Loucy (cell line): ENCODE measurements at regions not wholly inside any gene's neighbourhood (a gene's known extent, or its start where the extent isn't known, plus 50 kb on each side); places are given as distances from the start of the nearest gene placed in this dataset.

Source experiments
- H2AFZ ChIP-seq: fragments of 200-600 bp; sonication (generic); 2 replicates; pipeline ENCODE4 v1.6.0; 2016; ENCODE audit warnings: antibody characterized with exemption, mild to moderate bottlenecking, low read length, moderate library complexity
- H3F3A ChIP-seq: fragments of 200-600 bp; 2 replicates; pipeline ENCODE4 v1.6.0; 2016; ENCODE audit warnings: antibody characterized with exemption, low read depth, mild to moderate bottlenecking
- H3K27me3 ChIP-seq: fragments of 200-600 bp; sonication (generic); 2 replicates; pipeline ENCODE4 v1.6.1; 2014; ENCODE audit warnings: low read length, mild to moderate bottlenecking; ENCODE audit not compliant: insufficient read depth, poor library complexity, severe bottlenecking
- H3K36me3 ChIP-seq: fragments of 200-600 bp; sonication (generic); 2 replicates; pipeline ENCODE4 v1.6.1; 2016; ENCODE audit warnings: low read length; ENCODE audit not compliant: insufficient read depth
- H3K4me1 ChIP-seq: fragments of 200-600 bp; sonication (generic); 2 replicates; pipeline ENCODE4 v1.5.1; 2014; ENCODE audit warnings: low read length, mild to moderate bottlenecking; ENCODE audit not compliant: insufficient read depth, poor library complexity, severe bottlenecking
- H3K4me2 ChIP-seq: fragments of 200-600 bp; sonication (generic); 2 replicates; pipeline ENCODE4 v1.6.0; 2014; ENCODE audit warnings: antibody characterized with exemption, low read length, low read depth, mild to moderate bottlenecking; ENCODE audit not compliant: poor library complexity, severe bottlenecking
- H3K4me3 ChIP-seq: fragments of 200-600 bp; sonication (generic); 2 replicates; pipeline ENCODE4 v1.5.1; 2014; ENCODE audit warnings: low read length, mild to moderate bottlenecking, mixed read lengths; ENCODE audit not compliant: poor library complexity, severe bottlenecking
- H3K79me2 ChIP-seq: fragments of 200-600 bp; sonication (generic); 2 replicates; pipeline ENCODE4 v1.6.1; 2014; ENCODE audit warnings: low read length; ENCODE audit not compliant: insufficient read depth
- H3K9ac ChIP-seq: fragments of 200-600 bp; sonication (generic); 2 replicates; pipeline ENCODE4 v1.6.0; 2014; ENCODE audit warnings: mild to moderate bottlenecking, low read depth, low read length, moderate library complexity; ENCODE audit not compliant: poor library complexity, severe bottlenecking
- H3K9me2 ChIP-seq: fragments of 200-600 bp; sonication (generic); replicated peaks from 2 replicates; pipeline ENCODE4 v1.6.1; 2016; ENCODE audit warnings: low read depth, low read length, mixed read lengths
- H3K9me3 ChIP-seq: fragments of 200-600 bp; sonication (generic); 2 replicates; pipeline ENCODE4 v1.6.1; 2014; ENCODE audit warnings: mild to moderate bottlenecking, antibody characterized with exemption, low read length, low read depth; ENCODE audit not compliant: insufficient read depth
- H4K20me1 ChIP-seq: fragments of 200-600 bp; sonication (generic); 2 replicates; pipeline ENCODE4 v1.6.0; 2014; ENCODE audit warnings: antibody characterized with exemption, low read length, mild to moderate bottlenecking; ENCODE audit not compliant: insufficient read depth, poor library complexity, severe bottlenecking
- EZH2phosphoT487 ChIP-seq: fragments of 200-600 bp; IDR thresholded peaks from 2 replicates; pipeline ENCODE4 v1.6.1; 2018; ENCODE audit warnings: antibody characterized with exemption, mild to moderate bottlenecking, moderate library complexity, borderline replicate concordance
- TF ChIP-seq, protein P1 (sequence below): fragments of 200-600 bp; sonication (generic); conservative IDR thresholded peaks from 2 replicates; pipeline ENCODE4 v1.5.1; 2014; ENCODE audit warnings: mild to moderate bottlenecking, antibody characterized with exemption, low read length

- Histone ChIP-seq H3K36me3 (no peaks in the 10 kb centered on the region), H3K4me1 (no peaks in the 10 kb centered on the region), H3F3A (no peaks in the 10 kb centered on the region), H3K4me2 (no peak overlapping the region), H3K27me3 (no peaks in the 10 kb centered on the region), H2AFZ (no peak overlapping the region), H3K9me2 (no peaks in the 10 kb centered on the region), H3K9ac (no peak overlapping the region), H3K9me3 (no peaks in the 10 kb centered on the region), H3K4me3 (no peak overlapping the region), H4K20me1 (no peaks in the 10 kb centered on the region), H3K79me2 (no peaks in the 10 kb centered on the region)
- TF ChIP-seq, protein P1, sequence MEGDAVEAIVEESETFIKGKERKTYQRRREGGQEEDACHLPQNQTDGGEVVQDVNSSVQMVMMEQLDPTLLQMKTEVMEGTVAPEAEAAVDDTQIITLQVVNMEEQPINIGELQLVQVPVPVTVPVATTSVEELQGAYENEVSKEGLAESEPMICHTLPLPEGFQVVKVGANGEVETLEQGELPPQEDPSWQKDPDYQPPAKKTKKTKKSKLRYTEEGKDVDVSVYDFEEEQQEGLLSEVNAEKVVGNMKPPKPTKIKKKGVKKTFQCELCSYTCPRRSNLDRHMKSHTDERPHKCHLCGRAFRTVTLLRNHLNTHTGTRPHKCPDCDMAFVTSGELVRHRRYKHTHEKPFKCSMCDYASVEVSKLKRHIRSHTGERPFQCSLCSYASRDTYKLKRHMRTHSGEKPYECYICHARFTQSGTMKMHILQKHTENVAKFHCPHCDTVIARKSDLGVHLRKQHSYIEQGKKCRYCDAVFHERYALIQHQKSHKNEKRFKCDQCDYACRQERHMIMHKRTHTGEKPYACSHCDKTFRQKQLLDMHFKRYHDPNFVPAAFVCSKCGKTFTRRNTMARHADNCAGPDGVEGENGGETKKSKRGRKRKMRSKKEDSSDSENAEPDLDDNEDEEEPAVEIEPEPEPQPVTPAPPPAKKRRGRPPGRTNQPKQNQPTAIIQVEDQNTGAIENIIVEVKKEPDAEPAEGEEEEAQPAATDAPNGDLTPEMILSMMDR = no peak
- TF ChIP-seq EZH2phosphoT487 = no peak
Observed at GRCh38 chr14:99331811-99332210, 59.8 kb upstream of the BCL11B start.

DNA sequence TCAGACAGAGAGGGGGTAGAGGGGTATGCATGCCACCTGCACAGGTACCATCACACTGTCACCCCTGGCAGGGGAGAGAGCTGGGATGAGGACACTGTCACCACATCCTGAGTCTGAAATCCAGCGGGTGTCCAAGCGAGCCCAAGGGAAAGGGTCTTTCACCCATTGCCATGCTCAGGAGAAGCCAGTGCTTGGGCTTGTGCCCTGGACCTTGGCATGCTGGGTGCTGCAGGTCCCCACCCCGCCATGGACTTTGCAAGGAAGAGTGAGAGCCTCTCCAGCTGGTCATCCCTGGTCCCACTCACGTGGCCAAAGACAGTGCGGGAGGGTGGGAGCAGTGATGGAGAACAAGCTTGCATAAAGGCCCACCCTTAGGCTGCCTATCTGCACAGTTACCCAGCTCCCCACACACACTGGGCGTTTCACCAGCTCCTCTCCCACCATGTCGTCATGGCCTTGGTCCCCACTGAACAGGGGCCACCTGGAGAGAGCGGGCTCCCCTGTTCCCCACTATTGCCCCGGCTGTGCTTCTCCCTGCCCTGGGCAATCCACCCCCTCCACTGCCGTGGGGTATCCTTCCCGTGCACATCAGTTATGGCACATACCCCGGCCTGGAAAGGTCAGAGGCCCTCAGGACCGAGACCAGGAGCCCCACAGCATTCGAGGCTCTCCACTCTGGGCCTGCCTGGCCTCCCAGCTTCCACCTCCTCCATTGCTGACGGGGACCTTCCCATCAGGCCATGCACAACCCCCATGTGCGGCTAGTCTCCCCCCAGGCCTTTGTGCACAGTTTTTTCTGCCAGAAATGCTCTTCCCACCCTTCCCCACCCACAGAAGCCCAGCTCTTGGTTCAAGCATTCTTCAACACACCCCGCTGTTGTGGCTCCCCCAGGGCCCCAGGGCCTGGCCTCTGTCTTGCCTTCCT, 58.6 kb upstream of the BCL11B start:
- H3K27me3 ChIP-seq = no peaks in the 10 kb centered on the region
- H3K9me3 ChIP-seq = no peaks in the 10 kb centered on the region
- no peaks in the 10 kb centered on the region for H4K20me1 ChIP-seq
- no peak overlapping the region for H3K4me2 ChIP-seq
- H3K4me3 ChIP-seq = no peak overlapping the region
- no peaks in the 10 kb centered on the region for H3K9me2 ChIP-seq
- H2AFZ ChIP-seq = no peak overlapping the region
- H3K36me3 ChIP-seq = no peaks in the 10 kb centered on the region
- H3K4me1 ChIP-seq = no peaks in the 10 kb centered on the region
- TF ChIP-seq, protein P1 = no peak
- TF ChIP-seq EZH2phosphoT487 = no peak
- no peaks in the 10 kb centered on the region for H3K79me2 ChIP-seq
- no peaks in the 10 kb centered on the region for H3F3A ChIP-seq
- no peak overlapping the region for H3K9ac ChIP-seq

- Histone ChIP-seq H2AFZ (no peak overlapping the region), H3K4me3 (no peak overlapping the region), H3K27me3 (no peaks in the 10 kb centered on the region), H3K9me2 (no peaks in the 10 kb centered on the region), H3K9ac (no peak overlapping the region), H3K4me2 (no peak overlapping the region), H3K36me3 (no peaks in the 10 kb centered on the region), H3K4me1 (no peaks in the 10 kb centered on the region), H3K9me3 (no peaks in the 10 kb centered on the region), H3F3A (no peaks in the 10 kb centered on the region), H3K79me2 (no peaks in the 10 kb centered on the region), H4K20me1 (no peaks in the 10 kb centered on the region)
- TF ChIP-seq, protein P1 = no peak
- no peak for TF ChIP-seq EZH2phosphoT487
Observed at GRCh38 chr14:99329711-99330315, 57.8 kb upstream of the BCL11B start.
